HG02642 (cell line): ENCODE measurements at regions not wholly inside any gene's neighbourhood (a gene's known extent, or its start where the extent isn't known, plus 50 kb on each side); places are given as distances from the start of the nearest gene placed in this dataset.
"Not testable (repeated sequence)": the region's sequence is repeated elsewhere in the genome, so short reads cannot be mapped to it uniquely, and the experiment has no call there.

ENCODE experiments used
- ATAC-seq: cut with Tn5 transposase; IDR thresholded peaks from one replicate; pipeline ENCODE4 v1.9.1; 2021; ENCODE audit warnings: mild to moderate bottlenecking; ENCODE audit not compliant: unreplicated experiment, poor library complexity

DNA sequence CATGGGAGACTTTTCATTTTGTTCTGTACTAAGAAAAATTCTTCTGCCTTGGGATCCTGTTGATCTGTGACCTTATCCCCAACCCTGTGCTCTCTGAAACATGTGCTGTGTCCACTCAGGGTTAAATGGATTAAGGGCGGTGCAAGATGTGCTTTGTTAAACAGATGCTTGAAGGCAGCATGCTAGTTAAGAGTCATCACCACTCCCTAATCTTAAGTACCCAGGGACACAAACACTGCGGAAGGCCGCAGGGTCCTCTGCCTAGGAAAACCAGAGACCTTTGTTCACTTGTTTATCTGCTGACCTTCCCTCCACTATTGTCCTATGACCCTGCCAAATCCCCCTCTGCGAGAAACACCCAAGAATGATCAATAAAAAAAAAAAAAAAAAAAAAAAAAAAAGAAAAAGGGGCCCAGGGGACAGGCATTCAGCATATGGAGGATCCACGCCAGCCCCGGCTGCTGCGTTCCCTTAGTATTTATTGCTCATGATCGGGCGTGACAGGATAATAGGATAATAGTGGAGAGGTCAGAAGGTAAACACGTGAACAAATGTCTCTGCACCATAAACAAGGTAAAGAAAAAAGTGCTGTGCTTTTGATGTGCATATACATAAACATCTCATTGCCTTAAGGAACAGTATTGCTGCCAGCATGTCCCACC lies 113.7 kb upstream of the ZNF92 start:
- ATAC-seq = not testable (repeated sequence)

DNA sequence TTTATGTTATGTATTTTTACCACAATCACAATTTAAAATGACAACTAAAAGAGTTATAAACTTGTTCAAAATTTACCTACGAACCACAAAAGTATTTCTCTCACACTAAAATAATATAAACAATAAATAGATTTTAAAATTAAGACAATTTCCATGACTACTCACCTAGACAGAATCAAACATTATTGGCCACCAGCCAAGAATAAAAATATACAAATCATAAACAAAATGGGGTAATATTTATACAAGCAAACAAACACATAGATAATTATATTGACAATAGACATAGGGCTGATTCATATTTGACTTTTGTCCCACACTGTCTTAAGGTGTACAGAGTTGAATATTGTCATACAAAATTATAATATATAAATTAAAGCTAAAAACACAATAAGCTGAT lies 119.6 kb upstream of the ZNF92 start:
- no peak for ATAC-seq

DNA sequence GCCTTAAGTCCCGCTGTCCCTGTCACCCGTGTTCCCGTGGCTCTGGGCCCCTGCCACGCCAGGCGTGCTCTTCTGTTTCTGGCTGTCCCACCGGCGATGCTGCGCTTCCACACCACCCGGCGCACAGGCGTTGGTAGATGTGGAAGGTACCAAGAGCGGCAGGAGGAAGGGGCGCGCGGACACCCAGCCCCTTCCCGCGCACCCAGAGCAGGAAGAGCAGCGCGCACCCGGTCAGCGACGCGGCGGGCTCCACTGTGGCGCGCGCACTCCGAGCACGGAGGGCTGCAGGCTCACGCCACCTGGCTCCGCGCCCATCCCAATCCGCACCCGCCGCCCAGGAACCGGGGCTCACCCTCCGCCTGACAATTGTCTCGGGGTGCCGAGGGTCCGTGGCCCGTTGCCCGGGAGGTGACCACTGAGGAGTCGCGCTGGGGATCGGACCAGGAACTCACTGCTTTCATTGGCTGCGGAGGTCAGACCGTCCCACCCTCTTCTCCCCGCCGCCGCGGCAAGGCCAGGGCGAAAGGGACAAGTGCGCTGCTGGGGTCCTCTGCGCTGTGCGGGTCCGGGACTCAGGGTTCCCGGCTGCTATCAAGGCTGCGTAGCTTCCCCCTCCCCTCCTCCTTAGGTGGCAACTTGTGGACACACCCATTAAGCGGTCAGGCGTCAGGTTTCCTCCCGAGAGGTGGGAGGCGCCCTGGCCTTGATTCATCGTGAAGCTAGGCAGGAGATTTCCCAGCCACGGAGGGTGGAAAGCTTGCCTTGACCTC lies 121.6 kb upstream of the ZNF92 start:
- ATAC-seq = peak; percentile 55

DNA sequence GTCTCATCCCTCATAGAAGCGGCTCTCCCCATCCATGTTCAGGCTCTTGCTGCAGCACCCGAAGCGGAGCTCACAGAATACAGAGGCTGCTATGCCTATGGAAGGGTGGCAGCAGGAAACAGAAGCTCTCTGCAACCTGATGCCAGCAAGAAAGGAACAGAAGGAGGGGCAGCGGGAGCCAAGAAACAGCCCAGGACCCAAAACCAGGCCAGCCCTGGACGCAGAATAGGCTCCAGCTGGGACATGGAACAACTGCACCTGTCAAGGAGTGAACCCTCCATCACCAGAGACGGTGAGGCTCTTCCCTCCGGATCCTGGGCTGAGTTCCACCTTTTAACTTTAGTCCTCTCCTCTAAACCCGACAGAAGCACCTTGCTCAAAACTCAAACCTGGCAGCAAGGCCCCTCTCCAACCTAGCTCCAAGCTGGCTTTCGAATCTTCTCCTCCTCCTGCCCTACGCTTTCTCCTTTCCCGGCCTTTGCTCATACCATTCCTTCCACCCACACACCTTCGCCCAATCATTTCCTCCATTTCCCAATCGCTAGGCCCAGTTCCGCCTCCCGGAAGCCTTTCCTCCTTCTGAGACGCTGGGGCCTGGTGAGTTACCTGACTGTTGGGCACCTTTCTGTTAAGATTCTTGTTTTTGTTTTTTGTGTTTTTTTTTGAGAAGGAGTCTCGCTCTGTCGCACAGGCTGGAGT lies 122.8 kb upstream of the ZNF92 start:
- ATAC-seq = no peak

DNA sequence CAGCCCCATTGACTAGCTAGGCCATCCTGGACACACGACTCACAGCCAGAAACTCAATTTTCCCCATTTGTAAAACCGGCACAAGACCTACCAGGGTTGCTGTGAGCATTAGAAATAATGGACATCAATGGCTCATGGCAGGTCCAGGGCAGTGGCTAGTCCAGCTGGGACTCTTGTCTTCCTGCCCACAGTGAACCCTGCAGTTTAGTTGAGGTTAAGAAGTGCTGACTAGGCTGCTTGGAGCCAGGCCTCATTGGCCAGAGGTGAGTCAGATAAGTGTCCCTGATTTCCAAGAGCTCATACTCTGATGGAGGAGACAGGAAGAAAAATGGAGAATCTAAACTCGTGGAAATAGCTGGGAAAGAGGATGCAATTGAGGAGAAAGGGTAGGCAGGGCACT lies 123.4 kb upstream of the ZNF92 start:
- ATAC-seq = no peak

GRCh38 chr7:65247491-65247890 lies 126.2 kb upstream of the ZNF92 start:
- no peak for ATAC-seq

GRCh38 chr7:65239707-65240352 lies 133.8 kb upstream of the ZNF92 start:
- no peak for ATAC-seq

DNA sequence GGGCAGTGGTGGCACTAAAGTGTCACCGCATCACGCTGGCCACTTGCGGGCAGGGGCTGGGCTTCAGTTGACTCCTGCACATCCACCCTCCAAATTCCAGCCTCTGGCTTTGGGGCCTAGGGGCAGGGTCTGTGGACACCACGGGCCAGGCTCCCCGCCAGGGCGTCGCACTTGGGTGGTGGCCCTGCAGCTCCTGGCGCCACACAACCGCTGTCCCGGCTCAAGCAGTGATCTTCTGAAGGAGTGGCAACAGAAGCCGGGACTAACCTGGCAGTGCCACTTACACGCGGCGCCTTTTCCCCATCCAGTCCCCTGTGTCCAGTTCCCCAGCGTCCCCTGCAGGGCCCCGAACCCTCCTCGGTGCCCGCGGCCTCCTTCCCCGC lies 134.3 kb upstream of the ZNF92 start:
- no peak for ATAC-seq

DNA sequence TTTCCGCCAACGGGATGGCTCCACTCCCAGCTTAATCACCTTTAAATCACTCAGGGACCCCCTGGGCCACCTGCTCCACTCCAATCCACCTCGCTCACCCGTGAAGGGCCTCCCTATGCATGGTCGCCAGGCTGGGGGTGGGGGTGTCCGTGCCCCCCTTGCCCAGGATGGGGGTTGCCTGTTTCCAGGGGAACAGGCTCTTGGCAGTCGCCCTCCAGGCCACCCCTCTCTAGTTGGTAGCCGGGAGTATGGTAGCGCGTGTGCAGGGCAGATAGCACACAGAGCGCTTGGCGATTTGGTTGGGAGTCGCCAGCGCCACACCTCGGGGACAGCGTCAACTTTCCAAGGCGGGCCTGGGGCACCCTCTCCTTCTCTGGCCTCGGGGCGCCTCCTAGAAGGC lies 134.9 kb upstream of the ZNF92 start:
- ATAC-seq = no peak

- ATAC-seq = no peak
These were observed 138.1 kb upstream of the ZNF92 start for GRCh38 chr7:65235586-65235985.

GRCh38 chr7:65233409-65234034 lies 140.1 kb upstream of the ZNF92 start:
- no peak for ATAC-seq

DNA sequence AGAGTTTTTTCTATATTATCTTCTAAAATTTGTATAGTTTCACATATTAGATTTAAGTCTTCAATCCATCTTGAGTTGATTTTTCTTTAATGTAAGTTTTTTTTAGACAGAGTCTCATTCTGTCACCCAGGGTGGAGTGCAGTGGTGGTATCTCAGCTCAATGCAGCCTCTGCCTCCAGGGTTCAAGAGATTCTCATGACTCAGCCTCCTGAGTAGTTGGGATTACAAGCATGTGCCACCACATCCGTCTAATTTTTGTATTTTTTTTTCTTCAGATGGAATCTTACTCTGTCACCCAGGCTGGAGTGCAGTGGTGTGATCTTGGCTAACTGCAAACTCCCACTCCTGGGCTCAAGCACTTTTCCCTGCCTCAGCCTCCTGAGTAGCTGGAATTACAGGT lies 143.4 kb upstream of the ZNF92 start:
- no peak for ATAC-seq

DNA sequence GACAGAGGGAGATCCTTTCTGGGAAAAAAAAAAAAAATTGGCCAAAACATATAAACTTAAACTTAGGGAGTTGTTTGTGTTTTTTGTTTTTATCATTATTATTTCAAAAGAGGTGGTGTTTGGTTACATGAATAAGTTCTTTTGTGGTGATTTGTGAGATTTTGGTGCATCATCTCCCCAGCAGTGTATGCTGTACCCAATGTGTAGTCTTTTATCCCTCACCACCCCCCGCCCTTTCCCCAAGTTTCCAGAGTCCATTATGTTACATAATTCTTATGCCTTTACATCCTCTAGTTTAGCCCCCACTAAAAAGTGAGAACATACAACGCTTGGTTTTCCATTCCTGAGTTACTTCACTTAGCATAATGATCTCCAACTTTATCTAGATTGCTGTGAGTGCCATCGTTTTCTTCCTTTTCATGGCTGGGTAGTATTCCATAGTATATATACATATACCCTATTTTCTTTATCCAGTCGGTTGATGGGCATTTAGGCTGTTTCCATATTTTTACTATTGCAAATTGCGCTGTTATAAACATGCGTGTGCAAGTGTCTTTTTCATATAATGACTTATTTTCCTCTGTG lies 148.1 kb upstream of the ZNF92 start:
- ATAC-seq = no peak

DNA sequence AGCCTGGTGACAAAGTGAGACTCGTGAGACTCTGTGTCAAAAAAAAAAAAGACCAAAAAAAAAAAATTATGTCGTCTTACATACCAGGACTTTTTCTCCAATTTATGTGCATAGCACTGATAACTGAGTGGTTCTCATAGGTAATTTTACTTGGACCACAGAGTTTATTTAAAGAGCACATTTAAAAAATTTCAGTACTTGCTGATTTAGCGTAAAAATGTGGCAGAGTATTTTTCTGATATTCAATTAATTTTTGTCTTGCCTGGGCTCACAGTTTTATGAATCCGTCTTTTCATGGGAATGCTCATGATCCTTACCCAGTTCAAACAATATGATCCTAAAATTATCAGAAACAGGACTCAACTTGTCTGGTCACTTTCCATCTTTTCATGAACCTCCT lies 151.0 kb upstream of the ZNF92 start:
- ATAC-seq = no peak

- ATAC-seq = no peak
These were observed 152.0 kb upstream of the ZNF92 start for GRCh38 chr7:65221683-65222082.

- no peak for ATAC-seq
These were observed 154.0 kb upstream of the ZNF92 start for GRCh38 chr7:65219623-65220022.

- ATAC-seq = peak; percentile 86
These were observed 157.2 kb upstream of the ZNF92 start for GRCh38 chr7:65216469-65216868.

GRCh38 chr7:65213260-65213659 lies 160.4 kb upstream of the ZNF92 start:
- ATAC-seq = not testable (repeated sequence)

DNA sequence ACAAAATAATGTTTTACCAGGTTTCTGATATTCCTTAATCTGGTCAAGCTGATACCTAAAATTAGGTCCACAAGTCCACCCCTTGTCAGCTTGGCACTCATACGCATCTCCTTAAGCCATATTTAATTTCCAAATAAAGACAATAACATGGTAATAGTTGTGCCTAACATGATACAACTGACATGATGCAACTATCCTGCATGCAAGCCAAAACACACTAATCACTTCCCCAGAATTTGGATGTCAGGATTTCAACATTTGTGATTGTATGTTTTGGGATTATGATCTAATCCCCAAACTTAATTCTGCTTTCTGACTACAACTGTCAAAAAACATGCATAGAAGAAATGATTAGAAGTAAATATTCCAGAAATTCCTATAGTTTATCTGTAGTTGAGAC lies 174.4 kb upstream of the ZNF92 start:
- not testable (repeated sequence) for ATAC-seq
